ENCODE measurements at regions not wholly inside any gene's neighbourhood (a gene's known extent, or its start where the extent isn't known, plus 50 kb on each side); places are given as distances from the start of the nearest gene placed in this dataset.

- DNase-seq: no peak
Measured at GRCh38 chr18:38397094-38397493, 831.5 kb upstream of the CELF4 start.

- DNase-seq: no peak
Measured at GRCh38 chr18:38386146-38386545, 820.5 kb upstream of the CELF4 start.

DNA sequence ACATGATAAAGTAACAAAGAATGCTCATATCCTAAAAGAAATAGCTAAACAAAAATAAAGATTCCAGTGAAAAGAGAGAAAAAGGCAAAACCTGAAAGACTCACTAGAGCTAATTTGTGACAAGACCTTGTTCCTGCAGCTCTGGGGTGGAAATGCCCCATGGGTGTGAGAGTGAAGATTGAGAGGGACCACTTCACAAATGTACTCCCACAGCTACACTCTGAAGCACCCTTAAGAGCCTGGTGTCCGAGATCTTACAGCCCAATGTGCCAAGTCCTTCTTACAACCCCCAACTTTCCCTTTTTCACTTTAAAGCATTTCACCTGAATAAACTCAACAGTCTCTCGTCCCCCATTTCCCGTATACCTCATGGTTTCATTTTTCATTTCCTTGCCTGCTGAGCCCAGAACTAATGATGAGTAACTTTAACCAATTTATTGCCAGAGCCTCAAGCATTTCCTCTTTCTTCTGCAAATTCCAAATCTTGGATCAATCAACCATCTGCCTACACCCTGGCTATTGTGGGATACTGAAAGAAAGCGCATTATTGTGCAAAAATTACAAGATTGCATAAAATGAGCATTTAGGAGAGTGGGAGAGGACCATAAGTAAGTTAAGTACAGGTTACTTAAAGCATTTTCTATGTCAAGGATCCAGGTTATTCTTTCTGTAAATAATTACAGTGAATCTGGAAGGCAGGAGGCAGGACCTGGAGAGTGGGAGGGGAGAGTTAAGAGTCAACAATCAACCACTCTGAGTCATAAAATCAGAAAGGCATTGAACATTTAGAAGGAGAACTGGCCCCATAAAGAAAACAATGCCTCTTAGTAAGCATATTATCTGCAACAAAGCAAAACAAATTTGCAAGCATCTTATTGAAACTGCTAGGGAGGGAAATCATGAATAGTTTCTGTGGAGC lies 804.4 kb upstream of the CELF4 start:
- no peak for DNase-seq

DNA sequence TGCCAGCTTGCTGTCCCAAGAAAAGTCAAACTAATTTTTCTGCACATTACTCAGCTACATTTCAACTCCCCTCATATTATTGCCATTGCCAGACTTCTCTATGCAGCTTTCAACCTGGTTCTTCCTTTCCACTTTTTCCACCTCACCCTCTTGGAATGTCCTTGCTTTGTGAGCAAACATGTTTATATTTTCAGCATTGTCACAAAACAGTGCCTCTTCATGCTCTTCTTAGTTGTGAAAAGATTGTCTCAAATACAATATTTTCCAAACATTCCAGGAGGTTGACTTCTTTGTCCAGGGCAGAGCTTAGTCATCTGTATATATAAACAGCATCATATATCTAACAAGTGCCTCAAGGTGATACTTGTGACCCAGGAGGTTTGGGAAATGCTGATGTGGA lies 803.3 kb upstream of the CELF4 start:
- no peak for DNase-seq

DNA sequence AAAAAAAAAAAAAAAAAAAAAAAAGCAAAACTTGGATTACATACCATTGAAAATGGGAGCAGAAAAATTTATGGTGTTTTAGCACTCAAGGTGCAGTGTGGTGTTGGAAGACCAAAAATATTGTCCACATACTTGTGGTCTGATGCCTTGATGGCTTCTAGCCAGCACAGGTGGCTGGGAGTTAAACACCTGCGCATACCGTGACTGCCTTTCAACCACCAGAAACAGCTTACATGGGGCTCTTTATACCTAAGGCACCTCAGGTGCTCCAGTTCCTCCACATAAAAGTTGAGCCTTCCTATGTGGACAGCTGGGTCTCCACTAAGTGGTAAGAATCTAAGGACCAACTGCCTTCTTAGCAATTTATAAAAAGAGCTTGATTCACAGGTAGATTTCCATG lies 802.6 kb upstream of the CELF4 start:
- no peak for DNase-seq

DNA sequence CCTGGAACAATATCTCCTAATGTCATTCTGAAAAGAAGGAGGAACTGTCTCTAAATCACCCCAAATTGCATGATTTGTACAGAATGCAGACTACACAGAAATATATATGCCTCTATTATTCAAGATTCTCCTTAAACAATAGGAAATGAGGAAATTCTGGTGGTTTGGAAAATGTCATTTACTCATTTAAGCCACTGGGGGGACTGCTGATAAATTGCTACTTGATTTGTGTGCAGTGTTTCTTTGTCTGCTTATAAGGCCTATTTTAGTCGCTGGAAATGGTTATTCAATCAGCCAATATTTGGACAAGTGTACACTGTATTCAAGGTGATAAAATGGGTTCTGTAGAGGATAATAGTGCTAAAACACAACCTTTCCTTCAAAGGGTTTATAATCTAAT lies 801.9 kb upstream of the CELF4 start:
- no peak for DNase-seq

- no peak for DNase-seq
Measured at GRCh38 chr18:38362286-38362792, 796.7 kb upstream of the CELF4 start.

DNA sequence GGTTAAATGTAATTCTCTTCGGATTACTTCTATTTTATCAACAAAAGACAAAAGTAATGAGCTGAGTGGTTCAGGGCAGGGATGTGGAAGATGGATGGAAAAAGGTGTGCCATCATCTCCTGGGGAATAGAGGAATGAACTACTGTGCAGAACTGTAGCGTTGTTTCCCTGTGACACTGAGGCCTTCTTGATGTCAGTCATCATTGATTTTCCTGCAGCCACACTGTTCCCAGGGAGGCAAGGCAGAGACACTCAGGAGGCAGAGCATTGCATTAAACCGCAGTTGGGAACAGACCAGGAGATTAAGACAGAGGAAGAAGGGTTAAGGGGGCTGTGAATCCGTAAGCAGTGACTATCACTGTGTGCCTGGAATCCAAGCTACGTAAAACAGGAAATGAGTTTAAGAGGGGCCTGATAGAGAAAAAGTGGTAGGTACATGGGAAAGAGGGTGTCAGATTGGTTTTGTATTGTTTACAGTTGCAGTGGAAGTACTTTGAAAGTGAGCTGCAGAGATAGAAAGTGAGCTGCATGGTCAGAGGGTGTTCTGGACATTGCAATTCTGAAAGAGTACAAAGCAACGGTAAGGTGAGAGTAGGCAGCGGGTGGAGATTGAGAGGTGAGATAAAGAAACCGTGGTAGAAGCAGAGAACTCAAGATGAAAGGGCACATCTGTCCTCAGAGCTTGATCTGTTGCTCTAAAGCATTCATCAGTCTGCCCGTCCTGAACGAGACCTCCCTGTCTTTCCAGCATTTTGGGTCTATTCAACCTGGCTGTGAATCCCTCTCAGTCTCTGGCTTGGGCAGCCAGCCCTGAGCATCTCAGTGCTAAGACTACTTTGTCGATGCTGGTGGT lies 793.4 kb upstream of the CELF4 start:
- DNase-seq: no peak

DNA sequence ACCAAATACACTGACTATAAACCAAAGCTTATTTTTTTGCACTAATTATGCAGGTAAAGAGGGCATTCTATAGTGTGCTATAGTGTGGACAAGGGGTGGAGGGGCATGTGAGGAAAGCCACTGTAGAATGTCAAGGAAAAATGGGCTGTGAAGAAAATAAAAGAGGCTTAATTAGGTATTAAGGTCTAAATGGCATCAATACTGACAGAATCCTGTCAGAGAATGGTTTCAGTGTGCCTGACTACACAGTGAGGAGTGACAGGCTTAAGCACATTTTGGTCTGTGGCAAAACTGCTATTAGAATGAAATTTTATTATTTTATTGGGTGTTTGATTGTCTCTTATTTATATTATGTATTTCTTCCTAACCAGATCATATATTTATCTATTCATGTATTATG lies 787.6 kb upstream of the CELF4 start:
- no peak for DNase-seq

GRCh38 chr18:38350141-38350540 lies 784.5 kb upstream of the CELF4 start:
- DNase-seq: no peak

GRCh38 chr18:38330573-38330972 lies 765.0 kb upstream of the CELF4 start:
- no peak for DNase-seq

- no peak for DNase-seq
Measured at GRCh38 chr18:38329145-38329544, 763.5 kb upstream of the CELF4 start.

DNA sequence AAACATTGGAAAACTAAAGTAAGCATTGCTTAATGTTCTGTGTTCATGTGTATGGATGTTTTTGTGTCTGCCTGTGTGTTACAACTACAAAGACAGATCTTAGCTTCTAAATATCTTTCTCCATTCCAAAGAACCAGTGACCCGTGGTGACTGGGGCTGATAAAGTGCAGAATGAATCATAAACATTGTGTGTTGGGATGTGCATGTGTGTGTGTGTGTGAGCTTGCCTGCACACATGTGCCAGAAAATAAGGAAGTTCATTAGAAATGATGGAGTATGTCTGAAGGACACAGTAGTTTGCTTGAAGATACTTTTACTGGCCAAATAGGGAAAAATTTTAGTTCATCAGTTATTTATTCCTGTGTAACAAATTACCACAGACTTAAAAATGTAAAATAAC lies 756.6 kb upstream of the CELF4 start:
- DNase-seq: no peak

GRCh38 chr18:38321262-38321661 lies 755.7 kb upstream of the CELF4 start:
- no peak for DNase-seq

DNA sequence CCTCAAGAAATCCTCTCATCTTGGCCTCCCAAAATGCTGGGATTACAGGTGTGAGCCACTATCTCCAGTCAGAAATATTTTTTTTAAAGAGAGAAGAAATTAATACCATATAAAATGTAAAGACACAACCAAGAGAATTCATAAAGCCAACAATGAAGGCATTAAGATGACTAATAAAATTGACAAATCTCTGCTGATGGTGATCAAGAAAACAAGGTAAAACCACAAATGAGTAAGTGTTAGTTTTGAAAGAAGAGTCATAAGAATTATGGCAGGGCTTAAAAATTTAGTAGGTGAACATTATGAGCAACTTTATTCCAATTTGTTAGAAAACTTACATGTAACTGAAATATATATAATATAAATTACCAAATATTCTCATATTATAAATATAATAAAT lies 752.8 kb upstream of the CELF4 start:
- no peak for DNase-seq

GRCh38 chr18:38313831-38314230 lies 748.2 kb upstream of the CELF4 start:
- DNase-seq: no peak

DNA sequence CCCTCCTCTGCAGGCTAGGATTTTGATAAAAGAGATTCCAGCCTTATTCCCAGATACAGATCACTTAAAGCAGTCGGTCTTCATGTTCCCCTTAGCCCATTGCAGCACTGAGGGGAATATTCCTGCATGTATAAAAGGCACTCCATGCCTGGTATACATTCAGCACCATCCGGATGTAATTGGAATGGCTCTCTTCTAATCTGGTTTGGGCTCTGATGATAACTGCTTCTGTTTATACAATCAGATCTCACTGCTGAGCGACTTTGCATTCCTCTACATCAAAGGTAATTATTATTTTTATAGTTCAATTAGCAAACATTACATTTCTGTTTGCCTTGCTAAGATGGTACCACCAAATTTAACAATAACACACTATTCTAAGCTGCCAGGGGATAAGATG lies 746.9 kb upstream of the CELF4 start:
- no peak for DNase-seq

- no peak for DNase-seq
Measured at GRCh38 chr18:38310936-38311335, 745.3 kb upstream of the CELF4 start.

GRCh38 chr18:38307914-38308313 lies 742.3 kb upstream of the CELF4 start:
- DNase-seq: no peak

DNA sequence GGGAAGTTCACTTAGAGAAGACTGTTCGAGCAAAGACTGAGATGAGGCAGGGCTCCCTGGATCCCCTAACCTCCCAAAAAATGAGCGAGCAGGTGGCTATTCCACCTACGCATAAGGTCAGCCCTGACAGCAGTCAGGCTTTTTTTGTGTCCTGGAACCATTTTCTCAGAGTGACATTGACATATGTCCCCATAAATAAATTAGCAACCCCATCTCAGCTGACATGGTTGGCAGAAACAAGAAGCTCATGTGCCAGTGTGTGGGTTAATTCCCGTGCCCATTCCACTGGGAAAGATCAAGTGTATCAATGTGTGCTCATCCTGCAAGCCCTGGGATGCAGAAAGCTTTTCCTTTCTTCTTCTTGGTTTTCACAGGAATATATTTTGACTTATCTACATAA lies 740.4 kb upstream of the CELF4 start:
- DNase-seq: no peak

DNA sequence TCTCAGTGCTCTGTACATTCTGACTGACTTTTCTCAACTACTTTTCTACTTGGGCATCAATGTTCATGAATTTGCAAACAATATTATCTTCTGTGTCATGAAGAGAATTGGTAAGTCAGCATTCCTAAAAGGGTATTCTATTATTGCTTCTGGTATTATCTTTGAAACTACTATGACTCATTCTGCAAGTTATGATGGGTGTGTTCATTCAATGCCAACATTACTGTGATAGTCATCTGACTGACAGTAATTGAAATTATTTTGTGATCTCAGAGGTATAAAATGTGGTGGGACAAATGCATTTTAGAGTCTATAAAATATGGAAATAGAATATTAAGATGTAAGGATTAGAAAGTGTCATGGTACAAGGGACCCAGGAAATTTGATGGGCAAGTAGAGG lies 736.0 kb upstream of the CELF4 start:
- DNase-seq: no peak

DNA sequence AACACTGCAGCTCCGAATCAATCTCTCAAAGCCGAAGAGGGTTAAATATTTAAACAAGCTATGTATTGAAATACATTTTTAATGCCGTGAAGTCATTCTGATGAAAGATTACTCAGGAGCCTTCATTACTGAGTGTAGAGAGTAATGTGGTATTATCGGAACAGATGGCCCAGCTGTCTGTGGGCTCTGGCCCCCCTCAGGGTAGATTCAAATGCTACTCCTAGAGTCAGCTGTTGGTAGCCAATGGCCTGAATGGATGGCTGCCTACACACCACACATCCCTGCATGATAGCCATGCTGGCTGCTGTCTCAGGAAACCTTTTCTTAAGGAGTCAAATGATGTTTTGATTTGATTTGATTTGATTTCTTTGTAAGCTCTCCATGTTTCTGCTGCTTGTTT lies 732.3 kb upstream of the CELF4 start:
- no peak for DNase-seq

DNA sequence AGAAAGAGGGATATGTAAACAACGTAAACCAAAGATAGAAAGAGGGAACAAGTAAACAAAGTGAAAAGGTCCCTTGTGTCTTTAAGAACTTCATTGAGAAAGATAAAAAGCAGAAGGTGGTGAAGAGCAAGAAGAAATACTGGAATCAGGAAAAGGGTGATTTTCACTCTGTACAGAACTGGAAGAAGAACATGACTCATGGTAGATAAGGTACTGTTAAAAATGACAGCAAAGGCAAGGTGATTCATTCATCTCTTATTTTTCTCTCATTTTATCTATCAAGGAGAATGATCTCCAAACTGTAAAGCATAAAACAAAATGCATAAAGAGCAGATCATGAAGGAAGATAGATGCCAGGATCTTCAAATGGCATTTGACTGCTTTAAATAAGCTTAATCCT lies 724.6 kb upstream of the CELF4 start:
- no peak for DNase-seq

- DNase-seq: no peak
Measured at GRCh38 chr18:38284972-38285371, 719.4 kb upstream of the CELF4 start.
